ENCODE measurements at regions not wholly inside any gene's neighbourhood (a gene's known extent, or its start where the extent isn't known, plus 50 kb on each side); places are given as distances from the start of the nearest gene placed in this dataset.
"Not testable (repeated sequence)": the region's sequence is repeated elsewhere in the genome, so short reads cannot be mapped to it uniquely, and the experiment has no call there.

GRCh38 chr4:30838331-30838730 lies 118.2 kb downstream of the PCDH7 start:
- no peak for DNase-seq

GRCh38 chr4:30839583-30840520 lies 119.7 kb downstream of the PCDH7 start:
- no peak for DNase-seq

DNA sequence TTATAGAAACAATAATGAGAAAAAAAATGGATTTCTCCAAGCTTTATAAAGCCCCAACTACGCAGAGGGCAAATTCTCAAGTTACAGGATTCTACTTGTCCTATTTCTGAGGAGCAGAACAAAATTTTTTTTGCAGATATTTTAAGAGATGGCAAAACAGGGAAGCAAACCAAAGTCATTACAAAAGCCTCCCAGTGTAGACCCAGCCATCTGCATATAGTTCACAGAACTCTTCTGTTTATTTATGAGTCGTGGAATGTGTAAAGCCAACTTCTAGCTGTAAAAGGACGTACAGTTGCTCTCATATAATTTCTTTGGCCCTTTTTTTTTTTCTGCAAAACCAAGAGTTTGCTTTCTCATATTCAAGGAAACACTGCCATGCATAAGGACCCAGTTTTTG lies 120.4 kb downstream of the PCDH7 start:
- DNase-seq = no peak

DNA sequence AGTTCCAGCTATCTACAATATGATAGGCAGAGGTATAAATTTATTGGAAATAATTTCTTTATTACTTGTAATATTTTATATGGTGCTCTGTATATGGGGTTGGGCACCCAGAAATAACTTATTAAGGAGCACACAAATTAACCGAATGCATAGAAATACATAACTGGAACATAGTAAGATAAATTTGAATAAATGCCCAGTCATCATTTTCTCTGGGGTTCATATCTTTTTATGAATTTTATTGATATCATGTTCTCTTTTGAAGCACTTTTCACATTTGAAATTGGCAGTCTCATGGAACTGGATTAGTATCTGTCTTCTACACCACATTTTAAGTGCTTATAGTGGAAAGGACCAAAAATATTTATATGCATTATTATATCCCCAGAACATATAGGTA lies 122.0 kb downstream of the PCDH7 start:
- no peak for DNase-seq

DNA sequence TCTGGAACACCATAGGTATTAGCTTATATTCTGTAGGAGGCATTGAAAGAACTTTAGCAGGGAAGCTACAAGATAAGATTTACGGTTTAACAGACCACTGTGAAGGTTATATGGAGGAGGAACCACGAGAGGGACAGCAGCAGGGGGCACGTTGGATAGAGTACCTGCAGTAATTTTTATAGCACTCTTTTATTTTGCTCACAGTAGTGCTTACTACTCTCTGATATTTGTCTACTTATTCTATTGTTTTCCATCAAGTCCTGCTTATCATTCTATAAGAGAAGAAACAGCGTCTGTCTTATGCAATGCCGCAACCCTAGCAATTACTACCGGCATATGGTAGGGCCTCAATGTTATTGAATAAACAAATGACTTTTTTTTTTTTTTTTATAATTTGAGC lies 122.5 kb downstream of the PCDH7 start:
- no peak for DNase-seq

GRCh38 chr4:30844861-30845582 lies 124.9 kb downstream of the PCDH7 start:
- DNase-seq = no peak

DNA sequence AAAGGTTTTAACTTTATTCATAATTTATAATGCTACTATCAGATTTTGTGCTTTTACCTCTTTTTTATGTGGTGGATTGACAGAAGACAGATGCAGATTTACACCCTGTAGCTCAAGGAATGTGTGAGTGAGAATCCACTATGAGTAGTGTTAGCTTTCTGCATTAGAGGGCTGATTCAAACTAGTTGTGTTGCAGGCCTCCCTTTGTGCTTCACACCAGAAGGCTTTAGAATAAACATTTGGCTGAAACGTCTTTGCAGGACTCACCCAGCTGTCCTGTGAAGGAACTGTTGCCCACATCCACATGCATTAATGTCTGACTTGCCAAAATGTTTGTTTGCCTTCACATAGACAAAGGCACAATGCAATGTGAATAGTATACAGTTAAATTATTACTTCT lies 127.0 kb downstream of the PCDH7 start:
- DNase-seq = no peak

DNA sequence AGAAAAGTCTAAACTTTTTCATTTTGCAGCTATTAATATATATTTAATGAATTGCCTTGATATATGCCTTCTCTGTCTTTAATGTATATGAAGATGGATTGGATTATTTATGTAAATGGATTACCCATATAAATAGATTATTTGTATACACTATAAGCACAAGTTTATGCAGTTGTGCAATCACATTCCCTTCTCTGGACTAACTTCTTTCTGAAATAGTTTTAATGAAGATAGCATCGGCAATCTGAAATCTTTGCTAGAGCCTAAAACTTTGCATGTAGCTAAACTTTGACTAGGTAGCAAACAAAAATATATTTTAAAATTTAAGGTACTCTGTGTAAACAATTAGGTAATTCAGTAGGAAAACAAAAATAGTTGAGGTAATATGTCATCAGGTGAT lies 127.8 kb downstream of the PCDH7 start:
- DNase-seq = no peak

DNA sequence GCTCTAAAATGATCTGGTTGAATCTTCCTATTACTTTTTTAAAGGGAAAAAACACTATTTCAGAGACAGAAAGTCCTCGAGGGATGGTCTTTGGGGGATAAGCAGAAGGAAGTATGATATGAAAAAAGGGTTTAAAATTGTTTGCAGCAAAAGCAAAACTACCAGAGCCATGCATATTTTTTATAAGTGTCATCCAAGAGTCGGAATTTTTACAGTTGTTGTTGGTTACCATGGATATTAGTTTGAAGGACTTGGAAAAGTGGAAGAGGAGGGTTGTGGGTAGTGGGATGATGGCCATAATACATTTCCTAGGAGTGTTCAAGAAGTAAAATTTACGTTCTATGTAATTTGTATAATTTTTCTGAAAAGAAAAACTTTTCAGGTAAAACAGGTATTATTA lies 134.4 kb downstream of the PCDH7 start:
- no peak for DNase-seq

- DNase-seq = no peak
Measured at GRCh38 chr4:30855232-30855631, 135.1 kb downstream of the PCDH7 start.

GRCh38 chr4:30856795-30857564 lies 136.8 kb downstream of the PCDH7 start:
- DNase-seq = no peak

DNA sequence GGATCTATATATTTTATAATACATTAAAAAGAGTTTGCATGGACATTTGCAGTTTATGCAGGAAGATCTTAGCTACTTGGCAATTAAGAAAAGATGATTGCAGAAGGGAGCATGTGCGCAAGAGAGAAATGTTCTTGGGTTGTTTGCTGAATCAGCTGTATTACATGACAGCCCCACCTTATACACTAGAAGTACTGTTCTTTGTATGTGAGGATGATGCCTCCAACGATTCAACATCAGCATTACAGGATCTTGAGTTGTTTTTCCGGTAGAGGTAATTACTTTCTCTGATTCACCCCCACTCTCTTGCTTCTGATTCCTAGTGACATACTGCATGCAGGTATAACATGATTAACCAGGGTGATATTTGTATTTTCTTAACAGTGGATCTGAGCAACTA lies 140.8 kb downstream of the PCDH7 start:
- DNase-seq = no peak

DNA sequence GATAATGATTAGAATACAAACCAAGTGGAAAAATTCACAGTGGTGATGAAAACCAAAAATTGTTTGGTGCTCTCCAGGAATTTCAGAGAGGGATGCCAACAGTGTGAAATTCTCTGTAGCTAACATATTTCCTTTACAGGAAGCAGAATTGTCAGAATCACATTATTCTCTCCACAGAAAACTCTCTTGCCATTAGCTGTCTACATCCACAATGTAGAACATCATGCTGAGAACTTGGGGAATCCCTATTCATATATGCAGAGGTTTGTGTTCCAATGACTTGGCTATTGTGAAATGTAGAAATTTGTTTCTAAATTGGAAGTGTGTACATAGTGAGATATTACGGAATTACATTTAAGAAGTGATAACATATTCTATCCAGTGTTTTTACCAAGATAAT lies 142.0 kb downstream of the PCDH7 start:
- DNase-seq = no peak

GRCh38 chr4:30863021-30863420 lies 142.9 kb downstream of the PCDH7 start:
- no peak for DNase-seq

DNA sequence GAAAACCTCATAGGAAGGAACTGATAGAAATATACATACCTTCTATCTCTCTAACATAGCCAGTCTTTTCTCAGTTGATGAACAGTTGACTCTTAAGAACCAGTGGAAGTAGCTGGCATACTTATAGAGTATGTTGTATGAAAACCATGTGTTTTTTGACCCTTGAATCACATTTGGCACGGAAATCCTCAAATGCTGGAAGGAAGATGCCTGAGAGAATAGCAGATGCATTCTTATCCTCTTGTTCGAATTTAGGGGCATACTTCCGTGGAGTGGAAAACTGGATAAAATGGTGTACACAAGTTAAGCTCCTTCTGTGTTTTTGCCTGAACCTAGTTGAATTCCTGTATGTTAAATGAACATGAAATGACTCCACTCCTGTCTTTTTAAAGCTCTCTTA lies 145.5 kb downstream of the PCDH7 start:
- no peak for DNase-seq

DNA sequence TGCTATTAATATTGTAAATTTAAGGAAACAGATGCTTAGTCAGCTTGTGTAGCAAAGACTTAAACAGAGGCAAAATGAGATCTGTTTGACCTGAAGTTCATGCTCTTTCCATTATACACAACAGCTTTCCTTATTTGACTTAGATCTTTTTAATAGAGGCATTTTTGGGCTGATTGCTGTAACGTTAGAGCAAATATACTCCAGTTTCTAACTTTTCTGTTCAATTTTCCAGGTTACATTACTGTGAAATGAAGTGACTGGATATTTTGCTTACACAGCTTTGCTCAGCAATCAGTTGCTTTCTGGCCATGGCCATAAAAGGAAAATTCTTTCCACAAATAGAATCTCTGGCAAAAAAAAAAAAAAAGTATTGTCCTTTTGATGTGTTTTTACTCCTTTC lies 146.2 kb downstream of the PCDH7 start:
- DNase-seq = no peak

- no peak for DNase-seq
Measured at GRCh38 chr4:30866907-30867306, 146.7 kb downstream of the PCDH7 start.

DNA sequence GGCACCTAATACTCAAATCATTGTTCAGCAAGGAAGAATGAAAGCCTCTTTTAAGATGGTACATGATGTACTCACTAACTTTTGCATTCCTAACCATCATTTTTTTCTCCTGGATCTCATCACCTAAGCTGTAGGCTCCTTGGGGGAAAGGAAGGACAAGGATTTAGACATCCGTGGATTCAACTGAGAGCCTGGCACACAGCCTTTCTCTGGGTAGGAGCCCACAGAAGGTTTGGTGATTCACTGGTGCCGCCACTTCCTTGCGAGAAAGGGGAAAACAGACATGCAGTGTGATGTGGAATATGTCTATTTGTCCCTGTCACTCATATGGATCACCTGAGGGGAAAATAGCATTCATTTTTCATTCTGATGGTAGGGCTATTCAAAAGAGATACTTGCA lies 147.3 kb downstream of the PCDH7 start:
- no peak for DNase-seq

DNA sequence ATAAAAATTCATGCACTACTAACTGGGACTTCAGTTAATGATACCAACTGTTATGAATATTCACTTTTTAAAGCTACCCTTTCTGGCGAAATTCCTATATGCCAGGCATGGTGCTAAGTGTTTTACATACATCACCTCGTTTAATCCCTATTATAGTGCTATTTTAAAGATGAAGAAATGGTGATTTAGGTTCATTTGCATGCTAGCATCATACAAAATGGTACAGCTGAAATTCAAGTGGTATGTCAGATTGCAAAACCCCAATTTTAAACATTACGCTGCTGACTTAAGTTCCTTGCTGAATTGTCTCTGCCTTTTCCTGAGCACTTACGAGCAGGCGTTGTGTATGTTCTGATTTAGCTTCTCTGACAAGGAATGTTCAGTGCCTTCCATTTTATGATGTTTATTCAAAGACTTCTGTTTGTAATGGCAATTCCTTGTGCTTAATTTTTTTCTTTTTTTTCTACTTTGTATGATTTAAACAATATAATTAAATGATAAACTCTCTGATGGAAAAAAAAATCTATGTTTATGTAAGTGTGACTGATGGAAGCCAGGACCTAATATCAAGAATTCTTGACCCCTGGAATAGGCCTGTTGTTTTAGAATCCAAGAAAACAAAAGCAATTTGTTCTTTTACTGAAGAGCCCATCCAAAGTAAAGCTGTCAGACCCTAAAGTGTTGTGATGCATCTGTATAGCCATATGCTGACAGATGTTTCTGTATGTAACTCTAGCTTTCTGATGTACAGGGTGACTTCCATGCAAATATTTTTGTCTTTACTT lies 148.1 kb downstream of the PCDH7 start:
- DNase-seq = no peak

GRCh38 chr4:30869387-30869786 lies 149.2 kb downstream of the PCDH7 start:
- not testable (repeated sequence) for DNase-seq

DNA sequence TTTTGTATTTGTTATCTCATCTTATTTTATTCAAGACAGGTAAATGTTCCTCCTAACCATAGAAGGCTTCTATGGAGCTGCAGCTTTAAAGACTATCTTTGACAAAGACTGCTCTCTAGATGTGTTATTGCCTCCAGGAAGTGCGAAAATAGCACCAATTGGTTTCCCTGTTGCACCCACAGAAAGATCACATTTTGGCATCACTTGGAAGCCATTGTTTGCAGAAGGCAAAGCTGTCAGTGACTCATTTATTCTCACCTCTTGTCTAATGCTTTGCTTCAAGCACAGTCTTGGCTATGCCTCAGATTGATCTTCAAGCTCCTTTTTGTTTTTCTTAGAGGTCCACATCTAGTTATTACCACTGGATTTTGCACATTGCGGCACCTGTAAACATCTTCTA lies 150.3 kb downstream of the PCDH7 start:
- no peak for DNase-seq

DNA sequence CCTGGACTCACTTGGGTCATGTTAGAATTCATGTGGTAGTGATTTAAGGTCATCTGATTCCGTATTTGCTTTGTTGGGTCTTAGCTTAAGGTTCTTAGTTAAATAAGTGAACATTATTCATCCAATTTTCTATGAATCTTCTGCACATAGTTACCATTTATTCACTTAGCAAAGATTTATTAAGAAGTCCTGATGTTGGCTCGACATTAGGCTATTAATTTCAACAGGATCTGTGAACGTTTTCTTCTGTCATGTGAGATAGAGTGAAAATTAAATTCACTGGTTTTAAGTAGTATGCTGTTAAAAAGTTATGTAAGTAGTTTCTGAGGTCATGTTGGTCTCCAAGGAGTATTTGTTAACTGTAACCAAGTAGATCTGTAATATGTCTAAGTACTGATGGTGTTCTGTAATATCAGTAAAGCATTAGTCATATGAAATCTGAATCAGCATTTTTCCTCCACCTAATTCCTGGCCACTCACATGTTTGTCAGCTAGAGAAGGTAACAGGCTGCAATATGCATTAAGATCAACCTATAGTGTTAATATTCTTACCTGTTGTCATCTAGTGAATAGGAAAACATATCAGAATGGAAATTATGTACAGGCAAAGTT lies 155.6 kb downstream of the PCDH7 start:
- DNase-seq = no peak
